GM10266 (cell line): ENCODE measurements at regions not wholly inside any gene's neighbourhood (a gene's known extent, or its start where the extent isn't known, plus 50 kb on each side); places are given as distances from the start of the nearest gene placed in this dataset.

Experiments
- DNase-seq: peaks from one replicate; pipeline ENCODE4 v3.0.0; 2012; ENCODE audit errors: extremely low spot score
- CTCF ChIP-seq: IDR thresholded peaks from 2 replicates; pipeline ENCODE4 v1.5.1; 2012; ENCODE audit warnings: mild to moderate bottlenecking, low read depth; ENCODE audit not compliant: control insufficient read depth, insufficient read depth; ENCODE audit errors: missing control alignments

- DNase-seq = no peak
- no peak for TF ChIP-seq CTCF
Observed at GRCh38 chr3:18054625-18055024, 312.2 kb upstream of the TBC1D5 start.

GRCh38 chr3:18051306-18051705 is 308.9 kb upstream of the TBC1D5 start:
- no peak for TF ChIP-seq CTCF
- no peak for DNase-seq

- DNase-seq = no peak
- no peak for TF ChIP-seq CTCF
Observed at GRCh38 chr3:18049096-18049495, 306.7 kb upstream of the TBC1D5 start.

GRCh38 chr3:18047052-18047451 is 304.6 kb upstream of the TBC1D5 start:
- no peak for TF ChIP-seq CTCF
- DNase-seq = no peak

GRCh38 chr3:18046131-18046915 is 303.9 kb upstream of the TBC1D5 start:
- TF ChIP-seq CTCF = no peak
- no peak for DNase-seq

- no peak for TF ChIP-seq CTCF
- no peak for DNase-seq
Observed at GRCh38 chr3:18044971-18045880, 302.8 kb upstream of the TBC1D5 start.

GRCh38 chr3:18044191-18044590 is 301.8 kb upstream of the TBC1D5 start:
- TF ChIP-seq CTCF = no peak
- DNase-seq = no peak
